ENCODE measurements at regions not wholly inside any gene's neighbourhood (a gene's known extent, or its start where the extent isn't known, plus 50 kb on each side); places are given as distances from the start of the nearest gene placed in this dataset.
"Not testable (repeated sequence)": the region's sequence is repeated elsewhere in the genome, so short reads cannot be mapped to it uniquely, and the experiment has no call there.

DNA sequence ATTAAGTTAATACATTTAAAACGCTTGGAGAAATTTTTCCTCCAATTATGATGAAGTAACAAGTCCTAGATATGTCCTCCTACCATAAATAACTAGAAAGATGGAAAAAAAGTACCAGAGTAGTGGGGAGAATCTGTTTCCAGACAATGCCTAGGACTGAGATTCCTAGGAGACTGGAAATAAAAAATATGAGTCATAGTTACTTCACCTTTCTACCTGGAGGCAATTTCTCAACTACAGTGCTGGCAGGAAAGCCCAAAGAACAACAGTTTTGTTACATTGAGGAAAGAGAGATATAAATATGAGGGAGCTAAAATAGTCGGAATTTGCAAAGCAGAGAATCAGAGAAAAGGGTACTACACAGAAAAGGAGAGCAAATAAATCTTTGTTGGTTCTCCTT lies 202.1 kb upstream of the ARHGAP42 start:
- Mint-ChIP-seq H3K4me1 (no peaks in the 10 kb centered on the region), H3K4me3 (no peak overlapping the region), H3K27ac (no peak overlapping the region), H3K9me3 (peaks cover 20% of the 10 kb centered on the region), H3K36me3 (no peaks in the 10 kb centered on the region), H3K27me3 (no peaks in the 10 kb centered on the region)
- no peak for DNase-seq
- CTCF ChIA-PET: no interaction called here

DNA sequence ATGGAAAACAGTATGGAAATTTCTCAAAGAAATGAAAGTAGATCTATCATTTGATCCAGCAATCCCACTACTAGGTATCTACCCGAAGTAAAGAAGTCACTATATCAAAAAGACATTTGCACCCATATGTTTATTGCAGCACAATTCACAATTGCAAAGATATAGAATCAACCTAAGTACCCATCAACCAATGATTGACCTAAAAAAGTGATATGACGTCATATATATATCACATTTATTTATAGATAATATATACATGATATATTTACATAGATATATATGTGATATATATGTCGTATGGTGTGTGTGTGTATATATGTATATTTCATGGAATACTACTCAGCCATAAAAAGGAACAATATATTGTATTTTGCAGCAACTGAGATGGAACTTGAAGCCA lies 188.3 kb upstream of the ARHGAP42 start:
- no peaks in the 10 kb centered on the region for H3K4me1 Mint-ChIP-seq
- H3K4me3 Mint-ChIP-seq: no peak overlapping the region
- H3K27me3 Mint-ChIP-seq: no peaks in the 10 kb centered on the region
- no peak overlapping the region for H3K27ac Mint-ChIP-seq
- no peaks in the 10 kb centered on the region for H3K36me3 Mint-ChIP-seq
- DNase-seq: no peak
- peaks cover 17% of the 10 kb centered on the region for H3K9me3 Mint-ChIP-seq
- CTCF ChIA-PET: no interaction called here

DNA sequence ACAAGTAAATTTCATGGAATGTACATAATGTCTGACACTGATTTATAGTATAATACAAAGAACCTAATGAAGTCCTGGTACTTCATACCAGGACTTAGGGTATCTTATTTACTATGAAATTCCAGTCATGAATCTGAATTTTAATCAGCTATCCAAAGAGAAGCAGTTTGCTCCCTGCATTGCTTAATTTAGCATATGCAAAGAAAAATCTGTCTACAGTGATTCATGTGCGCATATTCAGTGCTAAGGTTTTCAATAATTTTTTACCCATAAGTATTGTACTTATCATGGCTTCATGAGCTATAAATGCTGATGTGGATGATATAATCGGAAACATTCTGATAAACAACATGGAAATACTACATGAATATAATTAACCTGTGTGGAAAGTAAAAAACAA lies 185.6 kb upstream of the ARHGAP42 start:
- Mint-ChIP-seq H3K9me3 (peaks cover 10% of the 10 kb centered on the region), H3K27ac (no peak overlapping the region), H3K4me1 (no peaks in the 10 kb centered on the region), H3K36me3 (no peaks in the 10 kb centered on the region), H3K27me3 (no peaks in the 10 kb centered on the region), H3K4me3 (no peak overlapping the region)
- DNase-seq: no peak
- CTCF ChIA-PET: no interaction called here

DNA sequence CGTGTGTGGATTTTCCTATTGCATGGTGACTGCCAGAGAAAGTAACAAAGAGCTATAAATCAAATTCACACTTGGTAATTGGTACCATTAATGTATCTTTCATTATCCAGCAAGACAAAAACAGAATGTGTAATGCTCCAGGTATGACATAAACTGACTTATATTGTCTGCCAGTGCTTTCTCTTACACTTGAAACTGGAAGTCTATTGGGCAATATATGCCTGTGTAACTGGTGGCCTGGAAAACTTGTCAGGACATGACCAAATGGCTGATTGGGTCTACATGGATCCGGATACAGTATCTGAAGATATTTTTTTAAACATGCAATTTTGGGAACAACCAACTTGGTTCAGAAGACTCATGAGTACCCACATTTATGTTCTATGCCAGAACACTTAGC lies 174.6 kb upstream of the ARHGAP42 start:
- no peak for DNase-seq
- Mint-ChIP-seq H3K27ac (no peak overlapping the region), H3K4me3 (no peak overlapping the region), H3K4me1 (no peaks in the 10 kb centered on the region), H3K36me3 (no peaks in the 10 kb centered on the region), H3K9me3 (peaks cover 11% of the 10 kb centered on the region), H3K27me3 (no peaks in the 10 kb centered on the region)
- CTCF ChIA-PET: no interaction called here

DNA sequence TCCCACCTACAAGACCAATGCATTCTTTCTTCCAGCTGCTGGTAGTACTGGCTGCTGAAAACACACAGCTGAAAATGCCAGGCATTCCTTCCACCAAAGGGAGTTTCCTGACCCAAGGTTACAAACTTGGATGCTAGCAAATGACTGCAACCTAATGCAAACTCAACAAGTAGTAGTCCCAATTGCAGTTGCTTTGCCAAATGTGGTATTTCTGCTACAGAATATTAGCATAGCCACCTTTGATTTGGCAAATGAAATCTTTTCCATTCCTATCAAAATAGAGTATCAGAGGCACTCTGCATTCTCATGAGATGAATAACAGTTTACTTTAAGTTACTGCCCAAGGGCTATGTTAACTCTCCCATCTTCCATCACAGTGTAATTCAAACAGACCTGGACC lies 172.0 kb upstream of the ARHGAP42 start:
- H3K9me3 Mint-ChIP-seq: peaks cover 9% of the 10 kb centered on the region
- no peaks in the 10 kb centered on the region for H3K4me1 Mint-ChIP-seq
- no peaks in the 10 kb centered on the region for H3K27me3 Mint-ChIP-seq
- H3K4me3 Mint-ChIP-seq: no peak overlapping the region
- no peak for DNase-seq
- H3K27ac Mint-ChIP-seq: no peak overlapping the region
- CTCF ChIA-PET: no interaction called here
- no peaks in the 10 kb centered on the region for H3K36me3 Mint-ChIP-seq

DNA sequence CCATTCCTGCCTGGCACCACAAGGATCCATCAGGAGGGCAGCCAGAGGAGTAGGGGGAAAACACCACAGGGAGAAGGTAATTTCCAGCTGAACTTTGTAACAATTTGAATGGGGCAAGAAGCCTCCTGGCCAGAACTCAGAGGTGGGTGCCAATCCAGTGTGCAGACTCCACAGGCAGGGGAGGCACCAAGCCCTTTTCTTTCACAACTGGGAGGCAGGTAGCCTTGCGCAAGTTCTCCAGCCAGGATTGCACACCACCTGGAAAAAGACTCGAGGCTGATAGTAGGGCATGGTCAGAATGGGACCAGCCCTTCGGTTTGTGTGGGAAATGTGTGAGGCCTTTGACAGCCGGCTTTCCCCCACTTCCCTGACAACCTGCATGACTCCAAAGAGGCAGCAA lies 161.9 kb upstream of the ARHGAP42 start:
- H3K9me3 Mint-ChIP-seq: peaks cover 17% of the 10 kb centered on the region
- no peaks in the 10 kb centered on the region for H3K36me3 Mint-ChIP-seq
- no peaks in the 10 kb centered on the region for H3K4me1 Mint-ChIP-seq
- no peak overlapping the region for H3K4me3 Mint-ChIP-seq
- no peaks in the 10 kb centered on the region for H3K27me3 Mint-ChIP-seq
- CTCF ChIA-PET: no interaction called here
- no peak for DNase-seq
- H3K27ac Mint-ChIP-seq: no peak overlapping the region

DNA sequence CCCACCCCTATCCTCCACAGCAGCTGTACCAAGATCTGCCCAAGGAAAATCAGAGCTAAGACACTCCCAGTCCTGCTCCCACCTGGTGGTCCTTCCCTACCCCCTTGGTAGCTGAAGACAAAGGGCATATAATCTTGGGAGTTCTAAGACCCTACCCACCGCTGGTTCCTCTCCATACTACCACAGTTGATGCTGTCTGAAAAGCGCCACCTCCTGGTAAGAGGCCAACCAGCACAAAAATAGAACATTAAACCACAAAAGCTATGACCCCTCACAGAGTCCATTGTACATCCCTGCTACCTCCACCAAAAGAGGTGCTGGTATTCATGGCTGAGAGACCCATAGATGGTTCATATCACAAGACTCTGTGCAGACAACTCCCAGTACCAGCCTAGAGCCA lies 161.5 kb upstream of the ARHGAP42 start:
- H3K9me3 Mint-ChIP-seq: peaks cover 19% of the 10 kb centered on the region
- DNase-seq: no peak
- no peaks in the 10 kb centered on the region for H3K4me1 Mint-ChIP-seq
- CTCF ChIA-PET: no interaction called here
- no peak overlapping the region for H3K27ac Mint-ChIP-seq
- H3K36me3 Mint-ChIP-seq: no peaks in the 10 kb centered on the region
- H3K27me3 Mint-ChIP-seq: no peaks in the 10 kb centered on the region
- no peak overlapping the region for H3K4me3 Mint-ChIP-seq

DNA sequence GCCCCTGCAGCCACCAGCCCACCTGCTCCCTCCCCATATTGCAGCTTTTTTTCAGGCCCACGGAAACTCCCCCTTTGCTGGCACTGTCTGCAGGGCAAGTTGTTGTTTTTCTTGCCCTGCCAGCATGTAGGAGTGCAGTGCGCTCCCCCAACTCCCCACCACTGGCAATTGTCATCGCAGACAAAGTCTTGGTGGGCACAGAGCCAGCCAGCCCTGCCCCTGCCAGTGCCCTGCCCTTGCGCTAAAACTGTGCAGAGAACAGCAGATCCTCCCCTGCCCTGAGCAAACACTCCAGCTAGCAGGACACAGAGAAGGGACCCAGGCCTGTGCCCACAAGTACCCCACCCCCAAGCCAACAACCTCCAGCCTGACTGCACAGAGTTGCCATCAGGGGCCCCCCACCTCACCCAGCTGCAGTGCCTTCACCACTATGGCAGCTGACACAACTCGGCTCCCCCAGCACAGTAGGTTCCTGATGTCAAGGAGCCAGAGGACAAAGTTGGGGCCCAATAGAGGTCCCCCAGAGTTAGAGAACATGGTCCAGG lies 158.1 kb upstream of the ARHGAP42 start:
- no peak for DNase-seq
- no peaks in the 10 kb centered on the region for H3K36me3 Mint-ChIP-seq
- no peaks in the 10 kb centered on the region for H3K27me3 Mint-ChIP-seq
- H3K4me1 Mint-ChIP-seq: no peaks in the 10 kb centered on the region
- CTCF ChIA-PET: no interaction called here
- H3K4me3 Mint-ChIP-seq: no peak overlapping the region
- H3K9me3 Mint-ChIP-seq: peaks cover 20% of the 10 kb centered on the region
- no peak overlapping the region for H3K27ac Mint-ChIP-seq

DNA sequence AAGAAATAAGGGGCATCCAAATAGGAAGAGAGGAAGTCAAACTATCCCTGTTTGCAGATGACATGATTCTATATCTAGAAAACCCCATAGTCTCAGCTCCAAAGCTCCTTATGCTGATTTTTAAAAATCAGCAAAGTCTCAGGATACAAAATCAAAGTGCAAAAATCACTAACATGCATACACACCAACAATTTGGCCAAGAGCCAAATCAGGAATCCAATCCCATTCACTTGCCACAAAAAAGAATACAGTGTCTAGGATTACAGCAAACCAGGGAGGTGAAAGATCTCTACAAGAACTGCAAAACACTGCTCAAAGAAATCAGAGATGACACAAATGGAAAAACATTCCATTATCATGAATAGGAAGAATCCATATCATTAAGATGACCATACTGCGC lies 155.8 kb upstream of the ARHGAP42 start:
- H3K27ac Mint-ChIP-seq, DNase-seq, H3K4me3 Mint-ChIP-seq, H3K27me3 Mint-ChIP-seq, H3K4me1 Mint-ChIP-seq, CTCF ChIA-PET, H3K36me3 Mint-ChIP-seq: not testable (repeated sequence)
- H3K9me3 Mint-ChIP-seq: peaks cover 11% of the 10 kb centered on the region

DNA sequence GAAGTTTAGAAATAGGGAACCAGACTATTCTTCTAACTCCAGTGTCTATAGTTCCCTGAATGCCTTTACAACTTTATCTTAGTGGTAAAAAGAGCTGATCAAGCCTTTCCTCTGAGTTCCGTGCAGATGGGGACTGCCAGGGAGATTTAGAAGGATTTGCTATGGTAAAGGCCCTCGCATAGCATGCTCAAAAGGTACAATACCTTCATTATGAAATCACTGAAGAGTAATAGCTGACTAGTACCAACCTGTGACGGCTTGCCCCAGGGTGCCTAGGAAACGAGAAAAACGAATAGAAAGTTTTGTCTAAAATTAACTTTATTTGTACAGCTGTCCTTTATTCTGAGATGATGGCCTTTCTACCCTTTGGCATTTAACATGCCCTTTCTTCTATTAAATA lies 150.1 kb upstream of the ARHGAP42 start:
- Mint-ChIP-seq H3K4me3 (no peak overlapping the region), H3K27me3 (no peaks in the 10 kb centered on the region)

DNA sequence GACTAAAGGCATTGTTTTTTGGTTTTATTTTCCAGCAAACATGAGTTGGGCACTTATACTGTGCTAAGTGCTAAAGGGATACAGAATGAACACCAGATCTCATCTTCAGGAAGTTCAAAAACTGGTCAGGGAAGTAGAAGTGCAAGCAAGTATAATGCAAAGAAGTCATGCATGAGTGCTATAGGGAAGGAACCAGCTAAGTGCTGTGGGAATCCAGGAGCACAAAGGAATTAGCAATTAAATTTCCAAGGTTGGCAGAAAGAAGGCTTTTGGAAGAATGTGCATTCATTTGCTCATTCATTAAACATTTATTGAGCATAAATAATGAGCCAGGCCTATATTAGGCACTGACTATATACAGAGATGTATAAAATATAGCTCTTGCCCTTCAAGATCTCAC lies 143.7 kb upstream of the ARHGAP42 start:
- H3K27me3 Mint-ChIP-seq: no peaks in the 10 kb centered on the region
- H3K9me3 Mint-ChIP-seq: no peaks in the 10 kb centered on the region
- H3K4me3 Mint-ChIP-seq: no peak overlapping the region
- no peaks in the 10 kb centered on the region for H3K36me3 Mint-ChIP-seq
- DNase-seq: no peak
- no peak overlapping the region for H3K27ac Mint-ChIP-seq
- H3K4me1 Mint-ChIP-seq: no peaks in the 10 kb centered on the region
- CTCF ChIA-PET: no interaction called here

More for the DNA sequence above, 150.1 kb upstream of the ARHGAP42 start:
- no peak overlapping the region for H3K27ac Mint-ChIP-seq
- CTCF ChIA-PET: no interaction called here
- no peaks in the 10 kb centered on the region for H3K4me1 Mint-ChIP-seq
- no peaks in the 10 kb centered on the region for H3K36me3 Mint-ChIP-seq
- no peak for DNase-seq
- H3K9me3 Mint-ChIP-seq: peaks cover 3% of the 10 kb centered on the region

DNA sequence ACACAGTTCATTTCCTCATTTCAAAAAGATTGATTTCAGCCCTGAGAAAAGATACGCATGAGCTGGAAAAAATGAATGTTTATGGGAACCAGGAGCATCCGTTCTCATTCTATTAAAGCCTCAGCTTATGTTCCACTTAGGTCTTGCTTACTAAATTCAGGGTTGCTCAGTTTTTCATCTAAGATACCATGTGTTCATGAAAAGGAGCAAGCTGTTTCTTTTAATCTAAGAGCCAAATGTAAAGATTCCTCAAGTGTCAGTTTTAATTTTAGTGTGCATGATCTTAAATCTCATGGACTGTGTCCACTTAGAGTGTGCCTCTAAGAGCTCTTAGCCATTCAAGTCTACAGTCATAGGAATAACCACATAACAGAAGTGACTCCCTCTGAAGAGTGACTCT lies 141.5 kb upstream of the ARHGAP42 start:
- Mint-ChIP-seq H3K36me3 (no peaks in the 10 kb centered on the region), H3K9me3 (no peaks in the 10 kb centered on the region), H3K27ac (no peak overlapping the region), H3K4me1 (no peaks in the 10 kb centered on the region), H3K27me3 (no peaks in the 10 kb centered on the region), H3K4me3 (no peak overlapping the region)
- DNase-seq: no peak
- CTCF ChIA-PET: no interaction called here

DNA sequence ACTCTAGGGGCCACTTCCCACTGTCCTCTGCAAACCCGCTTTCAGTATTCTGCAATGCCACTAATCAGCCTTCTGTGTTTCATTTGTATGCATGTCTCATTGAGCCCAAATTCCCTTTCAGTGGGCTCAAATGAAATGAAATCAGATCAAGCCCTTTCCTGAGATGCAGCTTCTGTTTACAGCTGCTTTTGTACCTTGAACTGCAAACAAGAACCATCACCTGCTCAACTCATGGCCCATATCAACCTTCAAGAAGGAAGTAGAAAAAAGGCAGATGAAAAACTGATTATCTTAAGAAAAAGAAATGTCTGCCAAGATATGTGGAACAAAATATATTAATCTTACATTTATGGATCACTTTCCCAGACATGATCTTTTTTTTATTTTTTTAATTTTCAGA lies 141.1 kb upstream of the ARHGAP42 start:
- no peak overlapping the region for H3K4me3 Mint-ChIP-seq
- no peaks in the 10 kb centered on the region for H3K36me3 Mint-ChIP-seq
- H3K9me3 Mint-ChIP-seq: no peaks in the 10 kb centered on the region
- no peaks in the 10 kb centered on the region for H3K4me1 Mint-ChIP-seq
- CTCF ChIA-PET: no interaction called here
- H3K27me3 Mint-ChIP-seq: no peaks in the 10 kb centered on the region
- H3K27ac Mint-ChIP-seq: no peak overlapping the region
- DNase-seq: no peak

DNA sequence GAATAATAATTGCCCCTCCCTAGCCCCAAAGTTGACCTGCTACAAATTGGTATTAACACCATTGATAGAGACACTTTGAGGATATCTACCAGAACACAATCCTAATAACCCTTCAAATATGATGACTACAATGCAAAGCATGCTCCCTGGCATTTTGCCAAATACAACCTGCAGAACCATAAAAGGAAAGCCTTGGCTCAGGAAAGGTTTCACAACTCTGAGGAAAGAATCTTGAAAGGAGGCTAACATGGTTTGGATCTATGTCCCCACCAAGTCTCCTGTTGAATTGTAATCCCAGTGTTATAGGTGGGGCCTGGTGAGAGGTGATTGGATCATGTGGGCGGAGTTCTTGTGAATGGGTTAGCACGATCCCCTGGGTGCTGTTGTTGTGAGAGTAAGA lies 140.4 kb upstream of the ARHGAP42 start:
- no peak for DNase-seq
- CTCF ChIA-PET: no interaction called here

DNA sequence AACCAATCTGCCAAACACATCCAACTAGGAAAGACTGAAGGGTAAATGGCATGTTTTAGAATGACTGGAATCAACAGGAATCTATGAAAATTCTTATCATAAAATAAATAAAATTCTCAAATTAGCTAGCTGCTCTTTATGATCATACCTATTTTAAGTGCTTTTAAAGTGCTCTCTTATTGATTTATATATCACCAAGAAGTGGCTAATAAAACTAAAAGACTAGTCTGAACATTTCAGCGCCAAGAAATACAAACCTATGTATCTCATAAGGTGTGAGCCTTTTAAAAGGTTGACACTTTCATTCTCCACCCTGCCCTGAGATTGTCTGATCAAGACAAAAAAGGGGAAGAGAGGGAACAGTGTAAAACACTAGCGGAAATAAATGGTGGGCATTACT lies 136.8 kb upstream of the ARHGAP42 start:
- no peak for DNase-seq
- Mint-ChIP-seq H3K4me3 (no peak overlapping the region), H3K36me3 (no peaks in the 10 kb centered on the region), H3K27ac (no peak overlapping the region), H3K4me1 (no peaks in the 10 kb centered on the region), H3K27me3 (no peaks in the 10 kb centered on the region), H3K9me3 (peaks cover 2% of the 10 kb centered on the region)
- CTCF ChIA-PET: no interaction called here

More for the DNA sequence above, 140.4 kb upstream of the ARHGAP42 start:
- no peaks in the 10 kb centered on the region for H3K27me3 Mint-ChIP-seq
- no peaks in the 10 kb centered on the region for H3K36me3 Mint-ChIP-seq
- no peaks in the 10 kb centered on the region for H3K9me3 Mint-ChIP-seq
- H3K27ac Mint-ChIP-seq: no peak overlapping the region
- H3K4me1 Mint-ChIP-seq: no peaks in the 10 kb centered on the region
- no peak overlapping the region for H3K4me3 Mint-ChIP-seq

DNA sequence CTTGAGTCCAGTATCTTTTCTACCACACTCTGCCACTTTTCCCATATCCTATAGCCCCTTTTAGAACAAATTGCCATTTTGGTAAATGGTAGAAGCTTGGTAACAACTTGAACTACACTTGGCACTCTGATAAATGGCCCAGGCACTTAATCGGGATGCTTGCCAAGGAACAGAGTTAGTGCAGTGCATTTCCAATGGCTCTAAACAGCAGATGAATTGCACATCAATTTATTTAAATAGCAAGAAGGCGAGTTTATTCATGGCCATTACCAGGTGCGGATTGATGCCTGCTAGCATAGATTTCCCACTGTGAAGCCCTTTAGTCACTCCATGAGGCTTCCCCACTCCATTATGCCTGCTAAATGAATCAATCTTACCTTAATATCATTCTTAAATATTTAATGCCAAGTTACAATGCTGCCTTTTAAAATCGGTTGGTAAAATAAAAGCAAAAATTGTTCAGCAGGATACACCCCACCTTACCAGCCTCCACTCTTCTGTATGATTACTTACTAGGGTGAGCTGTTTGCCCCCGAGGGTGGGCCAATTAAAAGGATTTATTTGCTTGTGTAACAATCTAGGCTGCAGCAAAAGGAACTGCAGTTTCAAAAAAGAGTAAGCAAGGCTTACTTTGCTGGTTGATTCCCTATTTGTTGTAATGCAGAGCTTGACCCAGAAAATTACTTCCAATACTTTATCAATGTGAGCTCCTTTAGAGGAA lies 136.0 kb upstream of the ARHGAP42 start:
- DNase-seq: no peak
- no peaks in the 10 kb centered on the region for H3K27me3 Mint-ChIP-seq
- CTCF ChIA-PET: no interaction called here
- no peak overlapping the region for H3K27ac Mint-ChIP-seq
- H3K9me3 Mint-ChIP-seq: peaks cover 2% of the 10 kb centered on the region
- H3K36me3 Mint-ChIP-seq: no peaks in the 10 kb centered on the region
- no peaks in the 10 kb centered on the region for H3K4me1 Mint-ChIP-seq
- no peak overlapping the region for H3K4me3 Mint-ChIP-seq
